MCF 10A (cell line): ENCODE measurements at regions not wholly inside any gene's neighbourhood (a gene's known extent, or its start where the extent isn't known, plus 50 kb on each side); places are given as distances from the start of the nearest gene placed in this dataset.

Experiments
- BruUV-seq: library from RNA; stranded (reverse); fragments of 400-500 nt; replicated peaks from 2 replicates; lab custom pipeline; 2021; lab: Mats Ljungman, UMichigan
- CTCF ChIA-PET: fragments of 300-600 bp; sonication (Branson Sonifier 250); formaldehyde crosslinking; extraction: SDS; loops from one replicate; lab custom pipeline; 2021; ENCODE audit warnings: antibody characterized with exemption, inconsistent platforms; lab: Yijun Ruan, JAX
- POLR2A ChIA-PET: fragments of 300-600, 350-650 bp; sonication (Branson Sonifier 250); formaldehyde crosslinking; extraction: SDS; loops from one replicate; lab custom pipeline; 2020; ENCODE audit warnings: antibody characterized with exemption, inconsistent platforms; lab: Yijun Ruan, JAX
- DNase-seq: peaks from one replicate; pipeline ENCODE4 v3.0.0-alpha.2; 2018; ENCODE audit not compliant: unreplicated experiment
- H3K27ac Mint-ChIP-seq: one replicate; pipeline ENCODE4 v1.8.0; 2022; ENCODE audit warnings: mild to moderate bottlenecking, low read depth, mixed read lengths; ENCODE audit not compliant: unreplicated experiment
- H3K27me3 Mint-ChIP-seq: one replicate; pipeline ENCODE4 v1.8.0; 2022; ENCODE audit warnings: mixed read lengths; ENCODE audit not compliant: insufficient read depth, unreplicated experiment
- H3K36me3 Mint-ChIP-seq: one replicate; pipeline ENCODE4 v1.8.0; 2022; ENCODE audit warnings: mild to moderate bottlenecking, moderate library complexity, mixed read lengths; ENCODE audit not compliant: insufficient read depth, unreplicated experiment
- H3K4me1 Mint-ChIP-seq: one replicate; pipeline ENCODE4 v1.8.0; 2022; ENCODE audit warnings: mixed read lengths; ENCODE audit not compliant: insufficient read depth, unreplicated experiment
- H3K4me3 Mint-ChIP-seq: one replicate; pipeline ENCODE4 v1.8.0; 2022; ENCODE audit warnings: mild to moderate bottlenecking, moderate library complexity, mixed read lengths; ENCODE audit not compliant: unreplicated experiment
- H3K9me3 Mint-ChIP-seq: one replicate; pipeline ENCODE4 v1.8.0; 2022; ENCODE audit warnings: mixed read lengths; ENCODE audit not compliant: unreplicated experiment
- CTCF ChIP-seq: fragments of 200-600 bp; IDR thresholded peaks from one replicate; pipeline ENCODE4 v1.8.0; 2022; ENCODE audit warnings: antibody characterized with exemption, mild to moderate bottlenecking; ENCODE audit not compliant: unreplicated experiment
- intact Hi-C: fragments of 100-400 bp; cut with micrococcal nuclease; formaldehyde crosslinking; loops from 2 replicates; pipeline ENCODE4 v1.14.1; 2022

GRCh38 chr5:89269721-89270120 lies 386.7 kb upstream of the MEF2C start:
- Mint-ChIP-seq H3K36me3 (no peaks in the 10 kb centered on the region), H3K27me3 (no peaks in the 10 kb centered on the region), H3K4me3 (no peak overlapping the region), H3K4me1 (peaks cover 7% of the 10 kb centered on the region), H3K27ac (no peak overlapping the region), H3K9me3 (no peaks in the 10 kb centered on the region)
- TF ChIP-seq CTCF = no peak
- POLR2A ChIA-PET = no interaction called here
- no TSS peak for BruUV-seq
- intact Hi-C loops = no loop called here
- CTCF ChIA-PET = interaction anchor here (0.6 kb wide), 1 partner anchor 407 kb away, joined by 3 read pairs; no protein-coding TSS in a partner anchor
- no peak for DNase-seq

GRCh38 chr5:89268460-89268859 lies 385.5 kb upstream of the MEF2C start:
- ChIA-PET POLR2A (no interaction called here), CTCF (no interaction called here)
- H3K4me3 Mint-ChIP-seq = no peak overlapping the region
- no TSS peak for BruUV-seq
- H3K36me3 Mint-ChIP-seq = no peaks in the 10 kb centered on the region
- no peak overlapping the region for H3K27ac Mint-ChIP-seq
- no peak for DNase-seq
- intact Hi-C loops = no loop called here
- no peaks in the 10 kb centered on the region for H3K9me3 Mint-ChIP-seq
- no peak for TF ChIP-seq CTCF
- H3K27me3 Mint-ChIP-seq = no peaks in the 10 kb centered on the region
- H3K4me1 Mint-ChIP-seq = peaks cover 7% of the 10 kb centered on the region

- H3K4me1 Mint-ChIP-seq = peaks cover 7% of the 10 kb centered on the region
- intact Hi-C loops = no loop called here
- no peak overlapping the region for H3K4me3 Mint-ChIP-seq
- no peaks in the 10 kb centered on the region for H3K27me3 Mint-ChIP-seq
- no peak overlapping the region for H3K27ac Mint-ChIP-seq
- no TSS peak for BruUV-seq
- H3K36me3 Mint-ChIP-seq = no peaks in the 10 kb centered on the region
- TF ChIP-seq CTCF = no peak
- H3K9me3 Mint-ChIP-seq = no peaks in the 10 kb centered on the region
- no peak for DNase-seq
- POLR2A ChIA-PET = no interaction called here
- CTCF ChIA-PET = no interaction called here
Observed at GRCh38 chr5:89267788-89268187, 384.8 kb upstream of the MEF2C start.

GRCh38 chr5:89265511-89266179 lies 382.7 kb upstream of the MEF2C start:
- no peak overlapping the region for H3K4me3 Mint-ChIP-seq
- POLR2A ChIA-PET = no interaction called here
- peaks cover 7% of the 10 kb centered on the region for H3K4me1 Mint-ChIP-seq
- no peak for TF ChIP-seq CTCF
- no peaks in the 10 kb centered on the region for H3K27me3 Mint-ChIP-seq
- DNase-seq = no peak
- H3K36me3 Mint-ChIP-seq = no peaks in the 10 kb centered on the region
- H3K9me3 Mint-ChIP-seq = no peaks in the 10 kb centered on the region
- H3K27ac Mint-ChIP-seq = no peak overlapping the region
- CTCF ChIA-PET = no interaction called here
- BruUV-seq = no TSS peak
- intact Hi-C loops = no loop called here
